ENCODE measurements at regions not wholly inside any gene's neighbourhood (a gene's known extent, or its start where the extent isn't known, plus 50 kb on each side); places are given as distances from the start of the nearest gene placed in this dataset.

DNA sequence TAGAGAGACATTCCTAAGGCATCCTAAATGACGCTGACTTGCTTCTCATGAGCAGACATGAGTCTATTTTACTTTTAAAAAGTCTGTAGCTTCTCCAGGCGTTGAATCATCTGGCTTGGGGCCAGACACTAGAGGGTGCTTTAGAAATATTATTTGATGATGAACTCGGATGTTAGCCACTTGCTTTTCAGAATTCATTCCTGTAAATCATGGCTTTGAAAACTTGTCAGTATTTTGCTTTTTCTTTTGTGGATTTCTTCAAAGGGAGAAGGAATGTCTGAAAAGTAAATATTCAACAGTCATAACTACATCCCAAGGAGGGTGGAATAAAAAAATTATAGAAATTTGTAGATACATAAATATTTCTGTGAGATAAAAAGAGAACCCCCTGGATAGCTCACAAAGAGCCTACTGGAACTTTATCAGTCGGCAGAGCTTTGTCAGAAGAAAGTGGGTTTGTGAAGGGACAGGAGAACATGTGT lies 370.8 kb downstream of the OSR1 start:
- Histone ChIP-seq H3K27me3 (ENCODE audit: control insufficient read depth, insufficient read depth, low read length) (no peaks in the 10 kb centered on the region), H3K4me3 (ENCODE audit: low read depth, low read length) (no peak overlapping the region), H3K9me3 (ENCODE audit: control insufficient read depth, insufficient read depth, low read length) (no peaks in the 10 kb centered on the region), H3K27ac (ENCODE audit: low read depth, low read length) (no peak overlapping the region)
- CTCF ChIA-PET: interaction anchor here (1.0 to 1.4 kb wide), 2 partner anchors 10 to 327 kb away, joined by 3 read pairs; no protein-coding TSS in a partner anchor
- POLR2A ChIA-PET: interaction anchor here (1.1 to 1.7 kb wide), 2 partner anchors 13 to 360 kb away, joined by 4 to 5 read pairs; no protein-coding TSS in a partner anchor
- DNase-seq (ENCODE audit: low read depth, low spot score): peak; percentile 85
- TF ChIP-seq, protein P1, sequence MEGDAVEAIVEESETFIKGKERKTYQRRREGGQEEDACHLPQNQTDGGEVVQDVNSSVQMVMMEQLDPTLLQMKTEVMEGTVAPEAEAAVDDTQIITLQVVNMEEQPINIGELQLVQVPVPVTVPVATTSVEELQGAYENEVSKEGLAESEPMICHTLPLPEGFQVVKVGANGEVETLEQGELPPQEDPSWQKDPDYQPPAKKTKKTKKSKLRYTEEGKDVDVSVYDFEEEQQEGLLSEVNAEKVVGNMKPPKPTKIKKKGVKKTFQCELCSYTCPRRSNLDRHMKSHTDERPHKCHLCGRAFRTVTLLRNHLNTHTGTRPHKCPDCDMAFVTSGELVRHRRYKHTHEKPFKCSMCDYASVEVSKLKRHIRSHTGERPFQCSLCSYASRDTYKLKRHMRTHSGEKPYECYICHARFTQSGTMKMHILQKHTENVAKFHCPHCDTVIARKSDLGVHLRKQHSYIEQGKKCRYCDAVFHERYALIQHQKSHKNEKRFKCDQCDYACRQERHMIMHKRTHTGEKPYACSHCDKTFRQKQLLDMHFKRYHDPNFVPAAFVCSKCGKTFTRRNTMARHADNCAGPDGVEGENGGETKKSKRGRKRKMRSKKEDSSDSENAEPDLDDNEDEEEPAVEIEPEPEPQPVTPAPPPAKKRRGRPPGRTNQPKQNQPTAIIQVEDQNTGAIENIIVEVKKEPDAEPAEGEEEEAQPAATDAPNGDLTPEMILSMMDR (IDR thresholded peaks at IDR 0.05; ENCODE audit: low read depth, low read length): peak; percentile 23; the same call in 1 of the 2 replicates

DNA sequence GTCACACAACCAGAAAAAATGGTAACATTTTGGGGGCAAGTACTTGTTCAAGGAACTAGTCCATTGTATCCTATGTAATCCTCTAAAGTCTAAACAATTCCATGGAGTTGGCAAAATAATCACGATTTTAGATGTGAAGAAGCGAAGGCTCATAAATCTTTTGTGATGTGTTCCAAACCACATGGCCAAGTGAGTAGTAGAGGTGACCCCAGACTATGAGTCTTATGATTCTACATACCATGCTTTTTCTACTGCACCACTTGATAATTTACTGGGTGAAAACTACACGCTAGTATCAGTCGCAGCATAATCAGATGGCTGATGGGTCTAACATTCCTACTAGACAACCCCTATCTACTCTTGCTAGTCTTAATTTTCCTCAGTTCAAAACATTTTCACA lies 371.4 kb downstream of the OSR1 start:
- Histone ChIP-seq H3K27ac (ENCODE audit: low read depth, low read length) (no peak overlapping the region), H3K9me3 (ENCODE audit: control insufficient read depth, insufficient read depth, low read length) (no peaks in the 10 kb centered on the region), H3K27me3 (ENCODE audit: control insufficient read depth, insufficient read depth, low read length) (no peaks in the 10 kb centered on the region), H3K4me3 (ENCODE audit: low read depth, low read length) (no peak overlapping the region)
- POLR2A ChIA-PET: interaction anchor here (1.7 kb wide), 1 partner anchor 13 kb away, joined by 5 read pairs; no protein-coding TSS in a partner anchor
- CTCF ChIA-PET: no interaction called here
- DNase-seq (ENCODE audit: low read depth, low spot score): no peak
- TF ChIP-seq, protein P1 (IDR thresholded peaks at IDR 0.05; ENCODE audit: low read depth, low read length): no peak

DNA sequence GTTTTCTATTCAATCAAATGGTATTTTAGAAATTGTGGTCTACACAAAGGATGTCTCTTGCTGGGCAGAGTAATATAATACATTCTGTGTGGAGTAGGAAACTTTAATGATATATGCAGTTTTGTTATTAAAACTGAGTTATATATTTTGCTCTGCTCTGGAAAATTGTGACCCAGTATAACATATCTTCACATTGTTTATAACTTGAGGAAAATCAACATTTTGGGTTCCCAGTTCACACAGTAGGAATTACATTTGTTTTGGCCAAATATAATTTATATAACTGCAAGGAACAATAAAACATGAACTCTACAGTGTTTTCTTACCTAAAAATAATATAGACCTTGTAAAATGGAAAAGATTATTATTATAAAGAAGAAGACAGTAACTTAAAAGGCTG lies 372.4 kb downstream of the OSR1 start:
- Histone ChIP-seq H3K9me3 (ENCODE audit: control insufficient read depth, insufficient read depth, low read length) (no peaks in the 10 kb centered on the region), H3K27ac (ENCODE audit: low read depth, low read length) (no peak overlapping the region), H3K27me3 (ENCODE audit: control insufficient read depth, insufficient read depth, low read length) (no peaks in the 10 kb centered on the region), H3K4me3 (ENCODE audit: low read depth, low read length) (no peak overlapping the region)
- TF ChIP-seq, protein P1 (IDR thresholded peaks at IDR 0.05; ENCODE audit: low read depth, low read length): no peak
- no peak for DNase-seq (ENCODE audit: low read depth, low spot score)
- ChIA-PET POLR2A (no interaction called here), CTCF (no interaction called here)

DNA sequence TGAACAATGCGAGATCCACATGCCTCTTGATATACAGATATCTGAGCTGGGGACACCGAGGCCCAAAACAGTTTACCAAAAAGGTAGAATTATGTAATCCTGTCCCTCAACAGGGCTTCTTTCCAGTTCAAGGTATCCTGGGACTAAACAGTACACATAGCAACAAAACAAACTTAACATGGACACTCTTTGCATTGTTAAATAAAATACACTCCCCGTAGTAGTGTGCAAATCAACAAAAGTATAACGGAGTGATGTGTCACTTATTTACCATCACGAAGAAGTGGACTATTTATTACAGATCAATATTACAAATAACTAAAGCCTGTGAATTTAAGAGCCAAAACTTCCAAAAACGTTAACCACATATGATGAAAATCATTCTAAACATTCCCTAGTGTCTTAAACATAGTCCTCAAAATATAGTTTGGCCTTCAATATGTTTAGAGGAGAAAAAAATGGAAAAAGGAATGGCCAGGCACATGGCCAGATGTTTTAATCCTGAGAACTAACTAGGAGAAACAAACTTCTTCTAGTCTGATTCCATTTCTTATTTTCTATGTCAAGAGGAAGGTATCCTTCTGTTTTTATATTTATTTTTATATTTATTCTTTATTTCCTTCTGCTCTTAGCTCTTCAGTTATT lies 377.5 kb downstream of the OSR1 start:
- Histone ChIP-seq H3K27me3 (ENCODE audit: control insufficient read depth, insufficient read depth, low read length) (no peaks in the 10 kb centered on the region), H3K27ac (ENCODE audit: low read depth, low read length) (no peak overlapping the region), H3K4me3 (ENCODE audit: low read depth, low read length) (no peak overlapping the region), H3K9me3 (ENCODE audit: control insufficient read depth, insufficient read depth, low read length) (no peaks in the 10 kb centered on the region)
- no peak for DNase-seq (ENCODE audit: low read depth, low spot score)
- POLR2A ChIA-PET: no interaction called here
- TF ChIP-seq, protein P1 (IDR thresholded peaks at IDR 0.05; ENCODE audit: low read depth, low read length): no peak
- CTCF ChIA-PET: no interaction called here

DNA sequence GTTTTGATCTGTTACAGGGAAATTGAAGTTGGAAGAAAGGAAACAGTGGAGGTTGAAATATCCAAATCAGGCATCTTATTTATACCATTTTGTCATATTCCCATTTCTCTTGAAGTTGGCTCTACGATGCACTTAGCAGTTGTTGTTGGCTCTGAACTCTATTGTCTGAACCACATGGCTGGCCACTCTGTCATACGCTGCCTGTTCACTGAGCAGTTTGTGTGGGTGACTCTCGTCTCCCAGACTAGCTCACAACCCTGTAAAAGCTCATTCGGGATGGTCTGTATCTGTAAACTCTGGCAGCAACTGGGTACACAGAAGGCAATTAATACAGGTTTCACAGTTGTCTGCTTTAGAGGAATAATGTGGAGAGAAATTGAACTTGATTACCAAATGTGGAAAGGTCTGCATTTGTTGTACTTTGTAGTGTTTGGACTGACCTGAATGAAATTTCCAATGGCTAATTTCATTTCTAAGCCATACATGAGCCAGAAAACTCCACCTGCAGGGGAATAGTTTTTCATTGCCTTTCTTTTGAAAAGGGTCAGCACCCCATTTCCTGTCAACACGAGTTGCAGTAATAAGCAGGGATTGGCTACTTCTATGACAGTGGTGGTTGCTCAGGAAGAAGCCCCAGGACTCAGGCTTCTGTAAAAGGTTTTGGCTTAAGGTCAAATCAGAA lies 378.2 kb downstream of the OSR1 start:
- DNase-seq (ENCODE audit: low read depth, low spot score): no peak
- CTCF ChIA-PET: no interaction called here

More for the DNA sequence above, 378.2 kb downstream of the OSR1 start:
- TF ChIP-seq, protein P1 (IDR thresholded peaks at IDR 0.05; ENCODE audit: low read depth, low read length): no peak
- no peaks in the 10 kb centered on the region for H3K9me3 ChIP-seq (ENCODE audit: control insufficient read depth, insufficient read depth, low read length)
- no peaks in the 10 kb centered on the region for H3K27me3 ChIP-seq (ENCODE audit: control insufficient read depth, insufficient read depth, low read length)
- H3K4me3 ChIP-seq (ENCODE audit: low read depth, low read length): no peak overlapping the region
- POLR2A ChIA-PET: no interaction called here
- no peak overlapping the region for H3K27ac ChIP-seq (ENCODE audit: low read depth, low read length)
